Daoy (cell line): ENCODE measurements at regions not wholly inside any gene's neighbourhood (a gene's known extent, or its start where the extent isn't known, plus 50 kb on each side); places are given as distances from the start of the nearest gene placed in this dataset.

Experiments
- DNase-seq: peaks from one replicate; pipeline ENCODE4 v3.0.0-alpha.2; 2015; ENCODE audit warnings: low read depth

- DNase-seq: peak; percentile 12
Measured at GRCh38 chr13:73465617-73465971, 406.8 kb downstream of the KLF5 start.

- no peak for DNase-seq
Measured at GRCh38 chr13:73464758-73465616, 406.2 kb downstream of the KLF5 start.

- no peak for DNase-seq
Measured at GRCh38 chr13:73462241-73462640, 403.4 kb downstream of the KLF5 start.

DNA sequence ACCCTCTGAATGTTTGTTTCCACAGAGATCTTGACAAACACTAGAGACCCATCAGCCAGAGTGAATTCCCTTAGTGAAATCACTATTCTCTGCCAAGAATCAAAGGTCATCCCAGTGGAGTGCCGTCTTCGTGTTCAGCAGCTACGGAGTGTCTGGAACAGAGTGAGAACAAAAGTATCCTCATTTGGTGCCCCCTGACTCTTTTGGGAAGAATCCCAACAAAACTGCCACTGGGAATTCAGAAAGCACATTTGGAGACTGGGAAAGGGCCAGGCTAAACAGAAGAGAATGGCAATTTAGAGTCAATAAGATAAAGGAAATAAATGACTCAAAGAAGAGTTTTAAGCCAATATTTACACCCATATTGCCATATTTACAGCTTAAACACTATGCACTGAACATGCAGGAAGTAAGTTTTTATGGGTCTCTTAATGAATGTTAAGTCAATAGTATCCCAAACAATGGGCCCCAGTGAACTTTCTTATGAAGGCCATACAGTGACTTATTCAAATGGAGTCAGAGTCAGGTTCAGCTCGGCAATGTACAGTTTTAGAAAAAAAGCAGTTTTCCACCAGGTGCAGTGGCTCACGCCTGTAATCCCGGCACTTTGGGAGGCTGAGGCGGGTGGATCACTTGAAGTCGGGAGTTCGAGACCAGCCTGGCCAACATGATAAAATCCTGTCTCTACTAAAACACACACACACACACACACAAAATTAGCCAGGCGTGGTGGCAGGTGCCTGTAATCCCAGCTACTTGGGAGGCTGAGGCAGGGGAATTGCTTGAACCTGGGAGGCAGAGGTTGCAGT is 392.6 kb downstream of the KLF5 start:
- DNase-seq: no peak

GRCh38 chr13:73450583-73450982 is 391.8 kb downstream of the KLF5 start:
- no peak for DNase-seq

- DNase-seq: no peak
Measured at GRCh38 chr13:73449252-73449651, 390.4 kb downstream of the KLF5 start.

GRCh38 chr13:73440296-73440895 is 381.6 kb downstream of the KLF5 start:
- DNase-seq: no peak

GRCh38 chr13:73433890-73434289 is 375.1 kb downstream of the KLF5 start:
- no peak for DNase-seq

DNA sequence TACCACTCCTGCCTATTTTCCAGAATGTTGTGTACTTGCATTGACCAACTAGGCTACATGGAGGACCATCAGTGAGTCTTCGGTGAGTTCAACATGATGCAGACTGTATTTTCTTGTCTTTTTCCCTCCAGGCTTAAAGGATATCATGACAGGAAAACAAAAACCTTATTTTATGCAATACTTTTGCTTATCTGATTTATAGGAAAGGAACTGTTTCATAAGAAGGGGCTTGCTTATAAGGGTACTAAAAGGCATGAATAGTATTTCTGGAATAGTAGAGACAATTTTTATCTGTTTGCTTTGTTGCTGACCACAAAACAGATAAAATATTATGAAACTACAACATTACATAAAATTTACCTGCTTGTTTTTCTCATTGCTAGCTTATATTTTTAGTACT is 374.7 kb downstream of the KLF5 start:
- DNase-seq: no peak

GRCh38 chr13:73429701-73430100 is 370.9 kb downstream of the KLF5 start:
- DNase-seq: no peak

GRCh38 chr13:73428706-73429105 is 369.9 kb downstream of the KLF5 start:
- DNase-seq: no peak

GRCh38 chr13:73428137-73428536 is 369.3 kb downstream of the KLF5 start:
- peak; percentile 9 for DNase-seq

GRCh38 chr13:73422973-73423372 is 364.2 kb downstream of the KLF5 start:
- DNase-seq: no peak

GRCh38 chr13:73421310-73421912 is 362.6 kb downstream of the KLF5 start:
- DNase-seq: peak; percentile 60

DNA sequence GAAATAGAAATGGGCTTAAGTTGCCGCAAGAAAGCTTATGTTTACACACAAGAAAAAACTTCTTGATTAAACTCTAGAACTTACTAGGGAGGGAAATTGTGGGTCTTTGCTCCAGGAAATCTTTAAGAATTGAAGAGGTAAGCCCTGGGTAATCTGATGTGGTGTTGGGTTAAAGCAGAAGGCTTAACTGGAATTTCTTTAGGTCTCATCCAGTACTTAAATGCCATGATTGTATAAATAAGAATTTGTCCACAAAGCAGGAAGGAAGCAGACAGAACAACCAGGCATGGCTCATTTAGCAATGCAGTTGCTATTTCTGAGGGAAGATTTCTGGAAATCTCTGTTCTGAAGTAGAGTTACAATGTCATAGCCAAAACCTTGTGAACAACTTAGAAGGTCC is 360.4 kb downstream of the KLF5 start:
- DNase-seq: no peak

DNA sequence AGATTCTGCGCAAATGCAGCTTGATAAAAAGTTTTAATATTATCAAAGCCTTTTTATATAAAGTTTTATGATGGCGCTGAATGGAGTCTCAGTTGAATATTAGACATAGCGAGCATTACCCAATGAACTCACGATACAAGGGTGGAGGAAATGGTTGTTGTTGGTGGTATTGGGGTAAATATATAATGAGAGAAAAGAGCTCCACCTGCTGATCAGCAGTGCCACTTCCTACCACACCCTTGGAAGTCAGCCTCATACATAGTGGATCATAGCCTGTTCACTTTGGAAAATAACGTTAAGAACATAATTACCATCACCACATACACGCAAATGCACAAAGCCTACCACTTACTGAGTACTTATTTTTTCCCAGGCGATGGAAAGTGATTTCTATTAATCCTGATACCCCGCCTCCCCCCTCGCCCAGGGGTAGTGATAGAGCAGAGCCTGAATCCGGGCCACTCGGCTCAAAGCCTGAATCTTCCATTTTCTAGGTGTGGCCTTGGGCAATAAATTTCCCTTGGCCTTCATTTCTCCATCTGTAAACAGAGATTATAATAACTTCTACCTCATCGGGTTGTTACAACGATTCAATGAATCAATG is 358.3 kb downstream of the KLF5 start:
- peak; percentile 3 for DNase-seq

DNA sequence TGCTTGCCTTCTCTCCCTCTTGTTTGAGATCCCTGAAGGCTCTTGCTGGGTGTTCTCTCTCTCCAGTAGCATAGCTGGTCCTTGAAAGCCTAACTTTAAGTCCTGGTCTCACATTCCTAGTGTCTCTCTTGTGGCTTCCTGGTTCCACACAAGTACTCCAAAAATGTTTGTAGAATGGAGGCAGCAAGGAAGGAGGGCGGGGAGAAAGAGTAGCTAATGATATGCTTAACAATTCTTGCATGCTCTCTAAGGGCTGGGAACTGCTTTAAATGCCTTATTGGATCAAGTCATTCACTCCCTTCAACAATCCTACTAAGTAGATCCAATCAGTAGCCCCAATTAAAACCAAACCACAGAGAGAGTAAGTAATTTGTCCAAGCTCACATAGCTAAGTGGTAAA is 357.3 kb downstream of the KLF5 start:
- no peak for DNase-seq

DNA sequence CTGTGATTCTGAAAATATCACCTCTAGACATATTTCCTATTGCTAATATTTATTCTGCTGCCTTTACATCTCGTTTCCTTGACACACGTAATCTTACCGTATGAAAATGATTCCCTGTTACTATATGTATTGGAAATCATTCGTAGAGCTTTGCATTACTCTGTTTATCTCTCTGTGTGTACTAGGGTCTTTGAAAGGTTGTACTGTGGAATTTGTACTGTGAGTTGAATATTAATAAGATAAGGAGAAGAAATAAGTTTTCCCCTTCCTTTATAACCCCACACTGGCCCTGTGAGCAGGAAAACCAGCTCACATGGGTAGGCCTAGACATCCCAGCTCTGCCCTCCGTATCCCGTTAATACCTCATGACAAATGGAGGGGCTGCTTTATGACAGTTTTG is 354.9 kb downstream of the KLF5 start:
- DNase-seq: no peak

GRCh38 chr13:73412933-73413332 is 354.1 kb downstream of the KLF5 start:
- no peak for DNase-seq

- DNase-seq: no peak
Measured at GRCh38 chr13:73411067-73411809, 352.4 kb downstream of the KLF5 start.

GRCh38 chr13:73406454-73406853 is 347.6 kb downstream of the KLF5 start:
- DNase-seq: no peak
